ENCODE measurements at regions not wholly inside any gene's neighbourhood (a gene's known extent, or its start where the extent isn't known, plus 50 kb on each side); places are given as distances from the start of the nearest gene placed in this dataset.

DNA sequence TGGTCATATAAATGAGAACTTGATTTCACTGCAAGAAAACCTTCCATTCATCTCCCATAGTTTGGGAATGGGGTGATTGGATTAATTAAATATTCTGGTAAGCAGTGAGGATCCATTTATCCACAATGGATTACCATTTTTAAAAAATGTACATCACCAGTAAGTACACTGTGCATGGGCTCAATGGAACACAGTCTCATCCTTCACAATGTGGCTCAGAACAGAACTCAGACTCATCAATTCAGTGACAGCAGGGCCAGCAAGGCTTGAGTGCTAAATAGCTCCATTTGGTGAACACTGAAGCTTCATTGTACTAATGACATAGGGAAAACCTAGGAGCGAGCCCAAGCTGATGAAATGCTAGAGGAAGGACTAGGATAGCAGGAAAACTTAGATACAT is 223.8 kb downstream of the CMPK2 start:
- DNase-seq = peak; percentile 99

DNA sequence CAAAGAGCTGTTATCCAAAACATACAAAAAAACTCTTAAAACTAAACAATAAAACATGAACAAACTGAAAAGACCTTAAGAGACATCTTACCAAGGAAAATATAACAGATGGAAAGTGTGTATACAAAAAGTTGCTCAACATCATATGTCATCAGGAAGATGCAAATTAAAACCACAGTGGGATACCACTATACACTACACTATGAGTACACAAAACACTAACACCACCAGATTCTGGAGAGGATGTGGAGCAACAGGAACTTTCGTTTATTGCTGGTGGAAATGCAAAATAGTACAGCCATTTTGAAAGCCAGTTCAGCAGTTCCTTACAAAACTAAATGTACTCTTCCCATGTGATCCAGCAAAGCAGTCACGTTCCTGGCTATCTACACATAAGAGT is 221.4 kb downstream of the CMPK2 start:
- DNase-seq = no peak

DNA sequence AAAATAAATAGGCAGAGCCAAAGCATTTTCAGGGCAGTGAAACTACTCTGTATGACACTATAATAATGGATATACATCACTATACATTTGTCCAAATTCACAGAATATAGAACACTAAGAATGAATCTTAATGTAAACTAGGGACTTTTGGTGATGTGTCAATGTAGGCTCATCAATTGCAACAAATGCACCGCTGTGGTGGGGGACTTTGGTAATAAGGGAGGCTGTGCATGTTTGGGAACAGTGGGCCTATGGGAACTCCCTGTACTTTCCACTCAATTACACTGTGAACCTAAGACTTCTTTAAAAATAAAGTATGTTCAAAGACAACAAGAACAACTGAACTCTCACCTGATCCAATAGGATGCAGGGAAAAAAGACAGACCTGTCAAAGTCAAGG is 220.7 kb downstream of the CMPK2 start:
- no peak for DNase-seq

DNA sequence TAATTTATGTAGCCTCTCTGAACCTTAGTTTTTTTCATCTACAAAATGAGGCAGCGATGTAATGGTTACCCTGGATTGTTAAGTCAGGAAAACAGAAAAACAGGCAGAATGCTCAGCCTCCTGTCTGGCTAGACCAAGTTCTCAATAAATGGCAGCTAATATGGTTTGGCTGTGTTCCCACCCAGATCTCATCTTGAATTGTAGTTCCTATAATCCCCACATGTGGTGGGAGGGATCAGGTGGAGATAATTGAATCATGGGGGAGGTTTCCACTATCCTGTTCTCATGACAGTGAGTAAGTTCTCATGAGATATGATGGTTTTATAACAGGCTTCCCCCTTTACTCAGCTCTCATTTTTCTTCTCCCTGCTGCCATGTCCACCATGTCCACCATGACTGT is 220.0 kb downstream of the CMPK2 start:
- DNase-seq = no peak

DNA sequence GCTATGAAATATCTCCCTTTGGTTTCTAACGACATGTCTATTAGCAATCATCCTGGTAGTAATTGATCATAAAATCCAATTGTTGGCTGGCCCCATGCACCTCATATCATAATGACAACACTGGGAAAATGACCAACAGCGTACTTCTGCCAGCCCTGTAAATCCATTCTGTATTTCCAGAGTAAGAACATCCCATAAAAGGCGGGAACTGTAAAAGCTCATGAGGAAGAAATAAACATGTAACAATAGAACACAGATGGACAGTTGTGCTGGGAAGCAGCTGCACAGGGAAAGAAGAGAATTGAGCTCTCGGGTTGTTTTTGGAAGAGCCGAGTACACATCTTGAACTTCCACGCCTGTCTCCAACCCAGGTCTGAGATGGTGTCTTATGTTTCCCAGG is 218.7 kb downstream of the CMPK2 start:
- no peak for DNase-seq

DNA sequence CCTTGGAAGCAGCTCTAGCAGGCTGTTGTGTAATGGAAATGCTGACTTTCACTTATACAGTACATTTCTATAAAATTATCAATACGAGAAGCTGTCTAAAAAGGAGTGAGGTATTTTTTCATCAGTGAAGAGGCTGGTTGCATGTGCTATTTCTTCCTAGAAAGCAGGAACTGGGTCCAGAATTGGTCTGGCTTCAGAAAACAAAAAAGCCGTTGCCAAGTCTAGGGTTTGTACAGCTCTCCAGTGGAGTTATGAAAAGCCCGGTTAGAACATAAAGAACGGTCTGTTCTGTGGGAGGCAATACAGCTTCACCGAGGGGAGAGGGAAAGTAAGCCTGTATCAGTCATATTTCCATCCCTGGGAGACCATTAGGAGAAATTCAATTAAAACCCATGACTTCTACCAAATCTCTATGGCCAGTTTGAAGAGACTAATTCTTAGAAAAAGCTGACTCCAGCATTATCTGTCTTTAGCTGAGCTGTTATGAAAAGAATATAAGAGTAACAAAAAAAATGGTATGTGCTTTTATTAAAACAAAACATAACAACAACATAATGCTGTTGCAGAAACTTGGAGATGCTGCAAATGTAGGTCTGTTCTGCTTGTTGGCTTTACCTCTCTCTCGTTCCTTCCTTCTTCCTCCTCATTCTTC is 217.0 kb downstream of the CMPK2 start:
- no peak for DNase-seq

DNA sequence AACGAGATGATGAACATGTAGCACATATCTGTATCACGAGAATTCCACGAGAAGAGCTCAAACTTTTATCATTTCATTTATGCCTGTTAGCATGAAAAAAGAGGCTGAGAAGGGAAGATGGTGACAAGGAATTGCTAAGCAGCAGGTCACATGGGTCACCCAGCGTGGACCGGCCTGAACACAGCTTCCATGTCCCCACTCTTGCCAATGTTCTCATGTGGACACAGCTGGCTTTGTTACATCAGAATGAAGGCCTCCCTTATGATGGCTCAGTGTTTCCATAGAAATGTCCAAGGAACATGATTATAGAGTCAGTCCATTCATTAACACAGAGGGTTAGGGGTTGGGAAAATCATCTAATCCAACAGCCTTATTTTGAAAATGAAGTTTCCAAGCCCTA is 215.4 kb downstream of the CMPK2 start:
- no peak for DNase-seq

DNA sequence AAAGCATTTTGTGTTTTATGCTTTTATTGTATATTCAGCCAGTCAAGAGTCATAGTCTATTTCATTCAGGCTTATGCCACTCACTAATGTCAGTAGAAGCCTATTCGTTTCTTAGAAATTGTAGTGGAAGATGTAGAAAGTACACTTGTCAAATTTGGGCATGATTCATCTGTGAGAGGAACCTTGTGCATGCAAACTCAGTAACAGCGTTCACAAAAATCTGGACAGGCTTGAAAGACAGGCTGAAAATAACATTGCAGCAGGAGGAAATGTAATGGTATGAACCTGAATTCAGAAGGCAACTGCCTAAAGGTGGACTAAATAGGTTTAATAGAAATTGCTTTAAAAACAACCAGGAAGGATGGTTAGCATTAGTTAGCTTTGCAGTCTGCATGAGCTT is 213.5 kb downstream of the CMPK2 start:
- DNase-seq = no peak

DNA sequence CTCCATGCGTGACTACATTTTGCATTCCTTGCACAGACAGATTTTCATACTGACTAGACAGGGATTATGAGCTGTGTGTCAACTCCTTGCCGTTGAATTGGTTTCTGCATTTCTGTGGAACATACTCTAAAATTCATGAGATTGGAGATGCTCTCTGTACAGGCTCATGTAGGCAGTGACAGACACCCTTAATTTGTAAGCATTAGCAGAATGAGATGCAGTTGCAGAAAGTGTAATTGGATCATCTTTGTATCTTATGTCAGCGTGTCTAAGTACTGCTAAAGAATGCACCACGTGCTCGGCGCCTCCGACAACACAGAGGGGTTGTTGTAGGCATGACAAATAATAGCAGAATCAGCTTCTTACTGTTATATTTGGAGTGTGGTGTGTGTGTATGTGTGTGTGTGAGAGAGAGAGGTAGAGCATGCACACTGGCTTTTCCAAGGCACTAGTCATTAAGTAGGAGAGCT is 212.4 kb downstream of the CMPK2 start:
- DNase-seq = no peak

DNA sequence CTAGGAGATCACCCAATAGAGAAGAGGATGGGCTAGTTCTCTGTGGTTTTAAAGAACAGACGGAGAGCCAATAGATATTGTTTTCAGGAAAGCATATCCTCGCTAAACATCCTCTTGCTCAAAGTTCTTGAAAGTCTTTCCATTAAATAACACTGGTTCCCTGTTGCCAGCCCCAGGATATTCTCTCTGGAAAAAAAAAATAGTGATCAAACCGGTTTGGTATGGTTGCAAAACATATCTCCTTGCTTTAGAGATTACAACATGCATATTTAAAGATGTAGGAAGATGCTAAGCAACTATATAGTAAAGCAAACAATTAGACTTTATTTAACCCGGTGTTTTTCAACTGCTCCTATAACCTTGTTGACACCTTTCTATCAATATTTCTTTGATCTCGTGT is 211.4 kb downstream of the CMPK2 start:
- no peak for DNase-seq

DNA sequence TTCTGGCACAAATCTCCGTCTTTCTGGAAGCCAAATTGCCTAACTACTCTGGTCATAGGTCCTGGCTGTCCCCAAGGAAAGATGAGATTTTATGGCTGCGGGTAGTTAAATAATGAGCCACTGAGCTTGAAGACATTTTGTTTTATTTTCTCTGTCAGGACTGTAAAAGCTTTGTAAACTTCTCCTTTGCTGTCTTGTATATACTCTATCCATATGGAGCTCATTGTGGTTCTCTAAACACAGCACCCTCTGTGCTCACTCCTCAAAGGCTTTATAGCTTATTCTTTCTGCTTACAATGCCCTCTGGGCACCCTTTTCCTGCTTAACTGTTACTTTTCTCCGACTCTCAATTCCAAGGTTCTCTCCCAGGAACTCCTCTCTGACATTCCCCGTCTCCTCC is 209.1 kb downstream of the CMPK2 start:
- DNase-seq = no peak

DNA sequence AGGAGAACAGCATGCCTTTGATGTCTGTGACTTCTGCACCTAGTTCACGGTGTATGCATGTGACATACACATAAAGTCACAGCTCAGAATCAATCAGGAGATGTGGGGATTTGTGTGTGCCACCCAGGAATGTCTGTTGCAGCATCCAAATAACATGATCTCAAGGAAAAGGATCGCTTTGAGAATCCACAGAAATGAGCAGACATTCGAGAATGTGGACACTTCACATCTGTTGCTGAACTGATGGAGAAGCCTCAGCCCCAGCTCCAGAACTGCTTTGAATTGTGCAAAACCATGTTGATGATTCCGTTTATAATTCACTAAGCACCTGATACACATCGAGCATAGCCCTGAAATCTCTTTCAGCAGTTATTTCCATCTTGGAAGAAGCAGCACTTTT is 208.6 kb downstream of the CMPK2 start:
- DNase-seq = no peak

DNA sequence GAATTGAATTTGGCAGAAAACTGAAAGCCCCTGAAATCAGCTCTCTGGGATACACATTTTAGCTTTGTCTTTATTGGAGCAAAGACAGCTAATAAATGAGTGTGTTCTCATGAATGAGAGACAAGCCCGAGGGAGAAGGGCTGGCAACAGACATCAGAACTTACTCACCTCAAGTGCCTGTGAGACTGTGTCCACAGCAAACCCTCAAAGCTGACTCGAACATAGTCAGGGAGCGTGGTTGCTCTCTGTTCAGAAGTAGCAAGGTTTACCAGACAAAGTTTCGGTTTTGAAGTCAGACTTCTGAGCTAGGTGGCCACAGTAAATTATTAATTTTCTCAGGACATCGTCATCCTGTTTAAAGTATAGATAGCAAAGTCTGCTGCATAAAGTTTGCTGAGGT is 207.9 kb downstream of the CMPK2 start:
- DNase-seq = no peak

DNA sequence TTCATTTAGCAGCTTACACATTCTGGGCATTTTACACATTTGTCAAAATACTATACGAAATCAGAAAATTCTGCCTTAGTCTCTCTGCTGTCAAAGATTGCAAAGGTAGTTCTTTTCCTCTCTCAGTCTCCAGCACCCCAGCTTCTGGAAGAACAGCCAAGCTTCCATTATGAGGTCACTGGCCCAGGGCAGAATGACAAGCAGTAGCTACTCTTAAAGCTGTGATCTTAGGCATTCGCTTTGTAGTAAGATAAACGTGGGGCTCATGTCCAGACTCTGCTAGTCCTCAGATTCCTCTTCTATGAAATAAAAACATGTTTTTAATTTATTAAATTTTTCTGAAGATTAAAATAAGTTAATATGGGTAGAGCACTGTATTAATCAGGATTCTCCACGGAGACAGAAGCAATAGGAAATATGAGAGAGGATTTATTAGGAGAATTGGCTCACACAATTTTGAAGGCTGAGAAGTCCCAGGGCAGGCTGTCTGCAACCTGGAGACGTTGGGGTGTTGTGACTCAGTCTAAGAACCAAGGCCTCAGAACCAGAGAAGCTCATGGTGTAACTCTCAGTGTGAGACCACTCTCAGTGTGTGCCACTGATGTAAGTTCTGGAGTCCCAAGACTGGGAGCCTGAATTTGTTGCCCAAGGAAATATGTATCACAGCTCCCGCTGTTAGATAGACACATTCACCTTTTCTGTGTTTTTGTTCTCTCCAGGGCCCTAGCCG is 201.2 kb downstream of the CMPK2 start:
- DNase-seq = no peak

DNA sequence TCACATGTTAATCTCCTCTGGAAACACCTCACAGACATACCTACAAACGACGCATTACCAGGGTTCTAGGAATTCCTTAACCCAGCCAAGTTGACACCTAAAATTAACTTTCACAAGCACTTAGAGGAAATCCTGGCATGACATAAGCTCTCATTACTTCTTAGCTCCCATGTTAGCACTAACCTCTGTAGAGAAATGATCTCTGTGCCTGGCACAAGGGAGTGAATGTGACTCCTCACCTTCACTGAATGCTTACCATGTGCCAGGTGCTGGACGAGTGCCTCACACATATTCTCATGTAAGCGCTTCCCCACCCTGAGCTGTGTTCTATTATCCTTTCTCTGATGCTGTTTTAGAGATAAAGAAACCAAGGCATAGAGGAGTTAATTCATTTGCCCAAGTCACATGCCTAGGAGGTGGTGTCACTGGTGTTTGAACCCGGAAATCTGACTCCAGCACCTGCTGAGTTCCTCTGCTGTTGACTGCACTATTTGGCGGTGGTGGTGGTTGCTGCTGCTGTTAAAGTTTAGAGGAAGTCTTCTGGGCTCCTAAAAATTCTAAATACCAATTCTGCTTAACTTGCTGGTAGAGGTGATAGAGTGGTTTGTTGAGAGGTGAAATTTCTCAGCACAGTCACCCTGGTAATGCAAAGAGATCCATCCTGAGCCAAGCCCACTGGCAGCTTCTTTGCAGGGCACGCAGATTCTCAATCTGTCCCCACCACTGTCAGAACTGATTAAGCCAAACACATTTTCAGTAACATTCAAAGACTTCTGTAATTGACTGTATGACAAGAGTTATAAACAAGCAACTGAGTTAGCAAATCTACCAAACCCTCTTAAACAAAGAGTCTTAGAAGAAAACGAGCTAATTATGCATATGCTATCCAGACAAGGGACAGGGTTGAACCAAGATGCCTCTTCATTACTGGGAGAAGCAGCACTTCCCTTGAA is 200.3 kb downstream of the CMPK2 start:
- DNase-seq = no peak

DNA sequence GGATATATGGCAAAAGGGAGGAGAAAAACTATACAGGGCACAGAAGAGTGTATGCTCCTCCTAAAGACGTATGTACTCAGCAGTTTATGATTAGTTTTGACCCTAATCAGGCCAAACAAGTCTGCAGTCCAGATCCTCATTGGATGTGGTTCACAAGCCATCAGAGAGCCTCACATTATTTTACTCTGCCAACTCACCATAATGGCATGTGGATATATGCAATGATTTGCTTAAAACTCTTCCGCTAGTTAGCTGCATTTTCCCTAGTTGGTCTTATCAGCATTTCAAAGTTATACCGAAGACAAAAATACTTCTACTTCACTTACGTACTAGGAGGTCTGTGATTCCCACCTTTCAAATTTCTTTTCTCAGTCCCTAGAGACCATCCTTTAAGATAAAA is 198.4 kb downstream of the CMPK2 start:
- no peak for DNase-seq

DNA sequence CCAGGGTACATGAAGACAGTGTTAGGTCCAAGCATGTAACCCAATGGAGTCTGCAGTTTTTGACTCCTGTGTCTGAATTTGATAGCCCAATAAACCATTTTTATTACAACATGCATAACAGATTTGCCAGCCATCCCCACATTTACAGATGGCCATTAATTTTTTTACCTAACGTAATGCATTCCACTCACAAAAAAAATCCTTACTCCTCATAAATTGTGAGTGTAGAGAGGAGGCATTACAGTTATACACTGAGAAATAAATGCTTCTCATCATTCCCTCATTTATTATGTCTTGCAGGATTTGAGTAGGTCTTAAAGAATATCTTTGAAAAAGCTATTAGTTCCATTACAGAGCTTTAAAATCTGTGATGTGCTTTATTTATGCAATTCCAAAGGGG is 193.8 kb downstream of the CMPK2 start:
- no peak for DNase-seq

DNA sequence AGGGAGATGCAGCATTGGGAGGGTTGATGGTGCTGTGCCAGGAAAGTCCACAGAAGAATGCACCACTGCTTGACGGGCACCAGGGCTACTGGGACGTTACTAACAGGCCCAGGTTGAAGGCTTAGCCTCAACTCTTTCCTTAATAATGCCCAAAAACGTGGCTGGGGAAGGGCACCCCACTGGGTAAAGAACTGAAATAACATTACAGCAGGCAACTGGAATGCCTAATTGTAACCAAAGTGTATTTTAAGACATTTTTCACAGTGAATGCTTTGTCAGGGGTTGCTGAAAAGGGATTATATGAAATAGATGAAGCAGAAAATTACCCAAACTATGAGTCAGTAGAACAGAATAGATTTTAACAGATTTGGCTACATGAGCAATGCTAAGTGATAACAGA is 191.3 kb downstream of the CMPK2 start:
- no peak for DNase-seq

DNA sequence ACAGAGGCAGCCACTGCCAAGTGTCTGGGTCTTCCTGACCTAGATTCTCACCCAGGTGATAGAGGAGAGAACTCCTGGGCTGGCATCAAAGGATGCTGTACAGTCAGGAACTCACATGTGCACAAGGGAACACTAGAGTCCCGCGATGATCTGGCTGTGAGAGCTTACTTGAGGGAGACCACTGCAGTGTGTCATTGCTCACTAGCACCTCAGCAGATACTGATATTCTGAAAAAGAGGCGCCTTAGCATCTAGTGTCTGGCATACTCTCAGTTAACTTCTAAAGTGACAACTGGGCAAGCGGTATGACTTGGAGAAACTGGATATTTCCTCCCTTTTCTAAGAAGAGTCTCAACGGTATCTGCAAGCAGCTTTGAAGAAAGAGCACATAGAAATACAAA is 189.9 kb downstream of the CMPK2 start:
- no peak for DNase-seq

DNA sequence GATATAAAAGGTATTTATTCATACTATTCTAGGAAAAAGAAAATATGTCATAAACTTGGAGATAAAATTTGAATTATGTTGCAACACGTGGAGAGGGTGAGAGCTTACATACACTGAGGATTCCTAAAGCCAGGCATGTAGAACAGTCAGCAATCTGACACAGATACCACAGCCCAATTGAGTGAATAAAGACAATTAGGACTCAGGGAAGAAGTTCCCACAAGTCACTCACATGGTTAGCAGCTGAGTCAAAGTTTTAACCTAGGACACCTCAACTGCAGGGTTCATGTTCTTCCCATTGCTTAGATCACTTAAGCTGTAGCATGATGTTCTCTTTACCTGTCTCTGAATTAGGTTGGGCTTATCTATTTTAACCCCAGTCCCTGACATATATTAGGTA is 189.5 kb downstream of the CMPK2 start:
- DNase-seq = no peak

DNA sequence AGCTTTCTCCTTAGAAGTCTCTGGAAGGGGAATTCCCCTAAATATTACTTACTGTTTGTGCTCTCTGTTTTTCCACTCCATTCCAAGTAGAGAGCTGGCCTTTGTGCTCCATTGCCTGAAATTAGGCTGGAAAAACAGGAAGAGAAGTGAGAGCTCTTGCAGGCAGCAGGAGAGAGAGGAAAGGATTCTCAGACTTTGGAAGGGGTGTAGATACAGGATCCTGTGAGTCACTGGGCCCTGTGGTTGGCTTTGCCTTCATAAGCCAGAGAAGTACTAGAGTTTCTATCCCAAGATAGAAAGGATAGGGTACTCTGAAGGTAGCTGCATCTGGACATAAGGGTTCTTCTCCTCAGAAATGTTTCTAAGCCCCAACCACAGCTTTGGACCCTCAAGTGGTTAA is 188.9 kb downstream of the CMPK2 start:
- no peak for DNase-seq

DNA sequence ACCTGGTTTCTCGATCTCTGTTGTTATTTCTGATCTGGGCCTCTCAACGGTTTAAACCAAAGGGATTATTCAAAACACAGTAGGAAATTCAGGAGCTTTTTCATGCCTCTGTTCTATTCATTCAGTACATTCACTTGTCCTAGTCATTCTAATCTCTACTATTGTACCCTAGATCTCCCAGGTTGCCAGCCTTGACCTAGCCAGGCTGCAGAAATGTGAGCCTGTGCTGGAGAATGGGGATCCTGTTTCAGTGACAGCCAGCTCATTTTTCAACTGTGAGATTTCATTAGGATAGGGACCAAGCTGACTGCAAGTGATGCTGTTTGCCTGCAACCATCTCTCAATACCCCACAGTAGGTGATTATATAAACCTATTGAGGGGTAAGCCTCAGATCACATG is 186.2 kb downstream of the CMPK2 start:
- DNase-seq = no peak

DNA sequence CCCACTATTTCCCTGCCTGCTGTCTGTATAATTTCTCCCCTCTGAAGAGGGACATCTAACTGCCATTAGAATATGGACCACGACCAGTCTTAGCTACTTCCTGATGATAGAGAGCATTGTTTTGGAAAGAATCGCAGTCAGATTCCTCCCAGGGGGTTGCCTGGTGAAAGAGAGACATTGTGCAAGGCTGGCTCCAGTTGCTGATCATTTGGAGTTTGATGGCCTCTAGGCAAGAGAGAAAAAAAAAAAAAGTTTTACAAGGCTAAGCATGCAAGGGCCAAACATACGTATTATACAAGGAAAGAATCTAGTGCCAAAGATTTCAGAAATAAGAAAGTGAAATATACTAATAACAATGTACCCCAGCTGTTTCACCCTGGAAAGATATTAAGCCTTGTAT is 182.2 kb downstream of the CMPK2 start:
- DNase-seq = no peak

DNA sequence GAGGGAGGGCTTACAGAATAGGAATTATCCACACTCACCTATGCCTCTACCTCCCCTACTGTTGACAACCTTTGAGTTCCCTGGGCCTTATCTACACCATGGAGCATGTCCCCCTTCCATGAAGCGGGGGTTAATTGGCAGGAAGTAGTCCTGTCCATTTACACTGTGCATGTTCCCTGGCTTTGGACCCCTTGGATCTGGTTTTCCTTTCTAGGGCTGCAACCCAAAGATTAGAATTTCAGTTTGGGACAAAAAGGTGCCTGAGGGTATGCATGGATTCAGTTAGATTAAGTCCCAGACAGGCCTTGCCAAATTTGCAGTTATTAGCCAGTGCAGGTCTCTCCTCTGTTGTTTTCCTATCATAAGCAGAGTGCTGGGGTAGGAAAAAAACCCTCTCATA is 180.3 kb downstream of the CMPK2 start:
- DNase-seq = no peak

Measured in NCI-H524 treated with DMSO at 0.1 percent for 48 hours (cell line).